ENCODE measurements at regions not wholly inside any gene's neighbourhood (a gene's known extent, or its start where the extent isn't known, plus 50 kb on each side); places are given as distances from the start of the nearest gene placed in this dataset.

- WGBS, 2 donors, result 92 to 94% methylated on average over 2 of the region's 2 CpGs
- H3K9me3 ChIP-seq (ENCODE audit: control insufficient read depth, low read length), result peaks cover 2% of the 10 kb centered on the region
- intact Hi-C loops (cut with DNase I), result no loop called here
- H3K36me3 ChIP-seq (ENCODE audit: control insufficient read depth in 1 of 2, insufficient read depth in 2 of 2, low read length in 1 of 2), result no peaks in the 10 kb centered on the region
- no peak overlapping the region for H3K27ac ChIP-seq (ENCODE audit: low read depth in 1 of 2, low read length in 2 of 2)
- ATAC-seq (ENCODE audit: low FRiP score), result no peak
- no peaks in the 10 kb centered on the region for H3K4me1 ChIP-seq (ENCODE audit: control insufficient read depth in 1 of 2, insufficient read depth in 2 of 2, low read length in 2 of 2)
- H3K4me3 ChIP-seq (ENCODE audit: low read length in 2 of 2), result no peak overlapping the region
- DNase-seq, result no peak
- no peaks in the 10 kb centered on the region for H3K27me3 ChIP-seq (ENCODE audit: control insufficient read depth in 1 of 2, insufficient read depth in 2 of 2, low read length in 1 of 2)
These were observed 1903.5 kb downstream of the EFNA5 start for GRCh38 chr5:105767267-105767666.

DNA sequence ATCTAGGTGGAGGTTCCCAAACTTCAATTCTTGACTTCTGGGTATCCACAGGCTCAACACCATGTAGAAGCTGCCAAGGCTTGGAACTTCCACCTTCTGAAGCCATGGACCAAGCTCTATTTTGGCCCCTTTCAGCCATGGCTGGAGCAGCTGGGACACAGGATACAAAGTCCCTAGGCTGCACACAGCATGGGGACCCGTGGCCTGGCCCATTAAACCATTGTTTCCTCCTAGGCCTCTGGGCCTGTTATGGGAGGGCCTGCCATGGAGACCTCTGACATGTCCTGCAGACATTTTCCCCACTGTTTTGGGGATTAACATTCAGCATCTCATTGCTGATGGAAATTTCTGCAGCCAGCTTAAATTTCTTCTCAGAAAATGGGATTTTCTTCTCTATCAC lies 1908.0 kb downstream of the EFNA5 start:
- intact Hi-C loops (cut with DNase I), result no loop called here
- Histone ChIP-seq H3K27me3 (ENCODE audit: control insufficient read depth in 1 of 2, insufficient read depth in 2 of 2, low read length in 1 of 2) (no peaks in the 10 kb centered on the region), H3K9me3 (ENCODE audit: control insufficient read depth, low read length) (peaks cover 9% of the 10 kb centered on the region), H3K36me3 (ENCODE audit: control insufficient read depth in 1 of 2, insufficient read depth in 2 of 2, low read length in 1 of 2) (no peaks in the 10 kb centered on the region), H3K4me3 (ENCODE audit: low read length in 2 of 2) (no peak overlapping the region), H3K4me1 (ENCODE audit: control insufficient read depth in 1 of 2, insufficient read depth in 2 of 2, low read length in 2 of 2) (no peaks in the 10 kb centered on the region), H3K27ac (ENCODE audit: low read depth in 1 of 2, low read length in 2 of 2) (no peak overlapping the region)
- WGBS, 2 donors, result 85 to 100% methylated on average over 1 of the region's 1 CpG
- ATAC-seq (ENCODE audit: low FRiP score) (no peak), DNase-seq (no peak)

DNA sequence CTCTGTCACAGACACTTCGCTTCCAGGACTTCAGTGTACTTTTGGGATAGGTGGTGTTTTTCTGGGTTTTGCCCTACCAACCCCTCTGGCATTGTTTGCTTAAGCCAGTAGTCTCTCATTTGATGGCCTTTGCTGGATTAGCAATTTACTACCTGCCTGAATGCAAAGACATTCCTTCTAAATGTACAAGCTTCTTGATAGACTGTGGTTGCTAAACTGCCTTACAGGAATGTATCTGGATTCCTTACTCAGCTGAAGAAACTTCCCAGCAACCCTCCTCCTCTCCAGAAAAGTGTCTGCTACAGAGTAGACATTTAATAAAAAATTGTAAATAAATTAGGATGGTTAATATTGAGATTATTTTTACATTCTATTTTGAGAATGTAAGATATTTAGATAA lies 1916.7 kb downstream of the EFNA5 start:
- intact Hi-C loops (cut with DNase I), result no loop called here
- H3K36me3 ChIP-seq (ENCODE audit: control insufficient read depth in 1 of 2, insufficient read depth in 2 of 2, low read length in 1 of 2), result no peaks in the 10 kb centered on the region
- ATAC-seq (ENCODE audit: low FRiP score), result no peak
- DNase-seq, result no peak
- no peaks in the 10 kb centered on the region for H3K27me3 ChIP-seq (ENCODE audit: control insufficient read depth in 1 of 2, insufficient read depth in 2 of 2, low read length in 1 of 2)
- no peaks in the 10 kb centered on the region for H3K4me1 ChIP-seq (ENCODE audit: control insufficient read depth in 1 of 2, insufficient read depth in 2 of 2, low read length in 2 of 2)
- H3K9me3 ChIP-seq (ENCODE audit: control insufficient read depth, low read length), result no peaks in the 10 kb centered on the region
- H3K27ac ChIP-seq (ENCODE audit: low read depth in 1 of 2, low read length in 2 of 2), result no peak overlapping the region
- H3K4me3 ChIP-seq (ENCODE audit: low read length in 2 of 2), result no peak overlapping the region
- WGBS, 2 donors, result 96 to 100% methylated on average over 1 of the region's 1 CpG

DNA sequence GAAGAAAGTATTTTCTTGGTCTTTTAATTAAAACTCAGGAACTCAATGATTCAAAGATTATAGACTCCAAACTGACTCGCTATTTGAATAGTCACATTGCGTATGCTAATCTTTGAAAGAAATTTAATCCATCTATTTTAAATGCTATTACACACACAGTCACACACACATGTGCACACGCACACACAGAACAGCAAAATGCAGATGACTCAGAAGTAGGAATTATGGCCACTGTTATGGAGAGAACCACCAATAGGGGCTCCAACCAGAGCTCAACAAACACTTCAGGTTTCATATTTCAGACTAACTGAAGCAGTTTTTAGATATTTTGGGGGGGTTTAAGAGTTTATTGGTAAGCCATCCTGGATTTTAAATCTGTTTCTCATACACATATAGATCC lies 1917.9 kb downstream of the EFNA5 start:
- H3K4me3 ChIP-seq (ENCODE audit: low read length in 2 of 2), result no peak overlapping the region
- no peaks in the 10 kb centered on the region for H3K27me3 ChIP-seq (ENCODE audit: control insufficient read depth in 1 of 2, insufficient read depth in 2 of 2, low read length in 1 of 2)
- no peaks in the 10 kb centered on the region for H3K36me3 ChIP-seq (ENCODE audit: control insufficient read depth in 1 of 2, insufficient read depth in 2 of 2, low read length in 1 of 2)
- 96 to 99% methylated on average over 3 of the region's 3 CpGs for WGBS, 2 donors
- intact Hi-C loops (cut with DNase I), result no loop called here
- no peak overlapping the region for H3K27ac ChIP-seq (ENCODE audit: low read depth in 1 of 2, low read length in 2 of 2)
- no peaks in the 10 kb centered on the region for H3K4me1 ChIP-seq (ENCODE audit: control insufficient read depth in 1 of 2, insufficient read depth in 2 of 2, low read length in 2 of 2)
- ATAC-seq (ENCODE audit: low FRiP score) (no peak), DNase-seq (no peak)
- H3K9me3 ChIP-seq (ENCODE audit: control insufficient read depth, low read length), result no peaks in the 10 kb centered on the region

- Histone ChIP-seq H3K27me3 (ENCODE audit: control insufficient read depth in 1 of 2, insufficient read depth in 2 of 2, low read length in 1 of 2) (no peaks in the 10 kb centered on the region), H3K36me3 (ENCODE audit: control insufficient read depth in 1 of 2, insufficient read depth in 2 of 2, low read length in 1 of 2) (no peaks in the 10 kb centered on the region), H3K9me3 (ENCODE audit: control insufficient read depth, low read length) (no peaks in the 10 kb centered on the region), H3K4me1 (ENCODE audit: control insufficient read depth in 1 of 2, insufficient read depth in 2 of 2, low read length in 2 of 2) (no peaks in the 10 kb centered on the region), H3K27ac (ENCODE audit: low read depth in 1 of 2, low read length in 2 of 2) (no peak overlapping the region), H3K4me3 (ENCODE audit: low read length in 2 of 2) (no peak overlapping the region)
- ATAC-seq (ENCODE audit: low FRiP score) (no peak), DNase-seq (no peak)
- intact Hi-C loops (cut with DNase I), result no loop called here
These were observed 1918.8 kb downstream of the EFNA5 start for GRCh38 chr5:105751908-105752307.

DNA sequence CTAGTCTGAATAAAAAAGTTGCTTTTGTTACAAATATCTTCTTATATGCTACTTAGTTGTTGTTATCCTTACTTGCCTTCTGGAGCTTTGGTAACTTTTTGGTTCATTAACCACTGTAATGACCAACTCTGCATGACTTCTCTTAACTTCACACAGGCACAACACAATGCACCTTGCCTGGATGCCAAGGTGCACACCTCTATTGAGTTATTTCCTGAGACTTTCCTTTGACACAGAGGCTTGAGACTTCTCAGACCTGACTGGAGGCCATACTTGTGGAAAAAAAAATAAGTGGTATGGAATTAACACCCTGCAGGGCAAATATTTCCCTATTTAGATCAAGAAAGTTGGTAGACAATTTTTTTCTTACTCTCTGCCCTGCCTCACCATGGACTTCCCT lies 1925.6 kb downstream of the EFNA5 start:
- Histone ChIP-seq H3K36me3 (ENCODE audit: control insufficient read depth in 1 of 2, insufficient read depth in 2 of 2, low read length in 1 of 2) (no peaks in the 10 kb centered on the region), H3K9me3 (ENCODE audit: control insufficient read depth, low read length) (no peaks in the 10 kb centered on the region), H3K4me3 (ENCODE audit: low read length in 2 of 2) (no peak overlapping the region), H3K27ac (ENCODE audit: low read depth in 1 of 2, low read length in 2 of 2) (no peak overlapping the region), H3K27me3 (ENCODE audit: control insufficient read depth in 1 of 2, insufficient read depth in 2 of 2, low read length in 1 of 2) (no peaks in the 10 kb centered on the region), H3K4me1 (ENCODE audit: control insufficient read depth in 1 of 2, insufficient read depth in 2 of 2, low read length in 2 of 2) (no peaks in the 10 kb centered on the region)
- intact Hi-C loops (cut with DNase I), result no loop called here
- no peak for ATAC-seq (ENCODE audit: low FRiP score)
- DNase-seq, result no peak

DNA sequence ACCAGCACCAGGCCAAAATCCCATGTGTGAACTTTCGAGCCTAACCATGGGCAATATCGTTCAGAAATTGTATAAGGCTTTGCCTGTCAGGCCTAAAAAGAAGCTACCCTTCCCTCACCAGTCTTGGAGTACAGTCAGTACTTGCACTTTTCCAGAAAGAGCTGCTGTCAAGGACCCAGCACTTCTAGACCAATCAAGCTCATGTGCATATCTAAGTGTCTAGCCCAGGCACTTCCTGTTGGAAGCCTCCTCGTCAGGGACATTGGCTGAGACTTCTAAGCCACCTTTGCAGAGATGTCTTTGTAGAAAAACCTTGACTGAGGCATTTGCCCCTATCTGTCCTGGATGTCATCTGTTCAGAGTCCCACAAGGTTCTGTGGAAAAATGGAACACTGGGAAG lies 1930.5 kb downstream of the EFNA5 start:
- no peaks in the 10 kb centered on the region for H3K36me3 ChIP-seq (ENCODE audit: control insufficient read depth in 1 of 2, insufficient read depth in 2 of 2, low read length in 1 of 2)
- no peaks in the 10 kb centered on the region for H3K27me3 ChIP-seq (ENCODE audit: control insufficient read depth in 1 of 2, insufficient read depth in 2 of 2, low read length in 1 of 2)
- H3K27ac ChIP-seq (ENCODE audit: low read depth in 1 of 2, low read length in 2 of 2), result no peak overlapping the region
- no peak for ATAC-seq (ENCODE audit: low FRiP score)
- no peaks in the 10 kb centered on the region for H3K9me3 ChIP-seq (ENCODE audit: control insufficient read depth, low read length)
- no peak for DNase-seq
- 83 to 86% methylated on average over 3 of the region's 3 CpGs for WGBS, 2 donors
- no peak overlapping the region for H3K4me3 ChIP-seq (ENCODE audit: low read length in 2 of 2)
- no peaks in the 10 kb centered on the region for H3K4me1 ChIP-seq (ENCODE audit: control insufficient read depth in 1 of 2, insufficient read depth in 2 of 2, low read length in 2 of 2)
- intact Hi-C loops (cut with DNase I), result no loop called here

- H3K27me3 ChIP-seq (ENCODE audit: control insufficient read depth in 1 of 2, insufficient read depth in 2 of 2, low read length in 1 of 2), result no peaks in the 10 kb centered on the region
- H3K27ac ChIP-seq (ENCODE audit: low read depth in 1 of 2, low read length in 2 of 2), result no peak overlapping the region
- H3K4me1 ChIP-seq (ENCODE audit: control insufficient read depth in 1 of 2, insufficient read depth in 2 of 2, low read length in 2 of 2), result no peaks in the 10 kb centered on the region
- no peak overlapping the region for H3K4me3 ChIP-seq (ENCODE audit: low read length in 2 of 2)
- no peaks in the 10 kb centered on the region for H3K36me3 ChIP-seq (ENCODE audit: control insufficient read depth in 1 of 2, insufficient read depth in 2 of 2, low read length in 1 of 2)
- no peak for ATAC-seq (ENCODE audit: low FRiP score)
- intact Hi-C loops (cut with DNase I), result no loop called here
- no peak for DNase-seq
- H3K9me3 ChIP-seq (ENCODE audit: control insufficient read depth, low read length), result no peaks in the 10 kb centered on the region
These were observed 1931.0 kb downstream of the EFNA5 start for GRCh38 chr5:105739732-105740131.

DNA sequence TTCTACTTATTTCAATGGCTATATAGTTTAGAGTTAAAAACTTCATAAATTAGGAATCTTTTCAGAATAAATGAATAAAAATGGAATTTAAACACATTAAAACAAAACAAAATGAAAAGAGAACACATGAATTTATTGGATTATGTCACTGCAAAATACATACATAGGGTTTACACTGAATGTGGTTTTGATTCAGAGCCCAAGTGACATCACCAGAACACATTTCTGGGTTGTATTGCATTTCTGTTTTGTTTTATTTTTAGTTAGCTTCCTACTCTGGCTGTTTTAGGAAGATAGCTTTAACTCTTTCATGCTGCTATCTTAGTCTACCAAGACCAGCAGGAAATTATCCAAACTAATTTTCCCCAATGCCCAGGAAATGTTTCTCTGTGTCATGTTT lies 1935.0 kb downstream of the EFNA5 start:
- H3K36me3 ChIP-seq (ENCODE audit: control insufficient read depth in 1 of 2, insufficient read depth in 2 of 2, low read length in 1 of 2), result no peaks in the 10 kb centered on the region
- no peaks in the 10 kb centered on the region for H3K9me3 ChIP-seq (ENCODE audit: control insufficient read depth, low read length)
- H3K4me1 ChIP-seq (ENCODE audit: control insufficient read depth in 1 of 2, insufficient read depth in 2 of 2, low read length in 2 of 2), result no peaks in the 10 kb centered on the region
- ATAC-seq (ENCODE audit: low FRiP score), result no peak
- H3K4me3 ChIP-seq (ENCODE audit: low read length in 2 of 2), result no peak overlapping the region
- H3K27ac ChIP-seq (ENCODE audit: low read depth in 1 of 2, low read length in 2 of 2), result no peak overlapping the region
- intact Hi-C loops (cut with DNase I), result no loop called here
- no peak for DNase-seq
- H3K27me3 ChIP-seq (ENCODE audit: control insufficient read depth in 1 of 2, insufficient read depth in 2 of 2, low read length in 1 of 2), result no peaks in the 10 kb centered on the region

- no peak for ATAC-seq (ENCODE audit: low FRiP score)
- 85% methylated on average over 1 of the region's 1 CpG for WGBS, 2 donors
- no peaks in the 10 kb centered on the region for H3K27me3 ChIP-seq (ENCODE audit: control insufficient read depth in 1 of 2, insufficient read depth in 2 of 2, low read length in 1 of 2)
- no peak for DNase-seq
- H3K27ac ChIP-seq (ENCODE audit: low read depth in 1 of 2, low read length in 2 of 2), result no peak overlapping the region
- H3K4me1 ChIP-seq (ENCODE audit: control insufficient read depth in 1 of 2, insufficient read depth in 2 of 2, low read length in 2 of 2), result no peaks in the 10 kb centered on the region
- no peak overlapping the region for H3K4me3 ChIP-seq (ENCODE audit: low read length in 2 of 2)
- intact Hi-C loops (cut with DNase I), result no loop called here
- H3K9me3 ChIP-seq (ENCODE audit: control insufficient read depth, low read length), result no peaks in the 10 kb centered on the region
- H3K36me3 ChIP-seq (ENCODE audit: control insufficient read depth in 1 of 2, insufficient read depth in 2 of 2, low read length in 1 of 2), result no peaks in the 10 kb centered on the region
These were observed 1939.8 kb downstream of the EFNA5 start for GRCh38 chr5:105730982-105731381.

All from aorta (tissue), 5 donors.